ENCODE measurements at regions not wholly inside any gene's neighbourhood (a gene's known extent, or its start where the extent isn't known, plus 50 kb on each side); places are given as distances from the start of the nearest gene placed in this dataset.

DNA sequence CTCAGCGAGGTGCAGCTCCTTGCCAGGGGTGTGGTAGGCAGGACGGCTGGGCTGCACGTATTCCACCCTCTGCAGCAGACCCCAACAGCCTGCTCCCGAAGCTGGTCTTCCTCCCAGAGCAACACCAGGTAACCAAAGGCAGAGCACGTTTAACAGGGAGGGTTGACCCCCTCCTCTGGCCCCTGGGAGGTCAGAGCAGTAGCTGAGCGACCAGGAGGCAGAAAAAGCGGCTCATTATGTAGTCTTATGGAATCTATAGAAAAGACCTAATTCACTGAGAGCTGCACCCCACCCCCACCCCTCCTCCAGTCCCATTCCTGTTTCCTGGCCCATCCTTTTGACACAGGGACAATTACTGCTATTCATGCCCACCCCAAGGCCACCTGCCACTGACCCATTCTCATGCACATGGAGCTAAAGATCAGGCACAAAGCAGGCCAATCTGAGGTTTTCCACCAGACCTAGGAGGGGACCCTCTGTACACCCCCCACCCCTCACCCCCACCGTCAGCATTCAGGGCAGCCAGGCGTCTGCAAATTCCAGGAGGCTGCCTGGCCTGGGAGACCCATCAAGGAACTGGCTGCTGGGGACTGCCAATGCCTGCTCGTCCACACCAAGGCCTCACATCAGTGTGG is 60.9 kb upstream of the FZD7 start:
- Histone ChIP-seq H3K27me3 (ENCODE audit: low read depth) (no peaks in the 10 kb centered on the region), H3K36me3 (no peaks in the 10 kb centered on the region), H3K27ac (replicated peaks) (no peak overlapping the region), H3K4me1 (peaks cover 20% of the 10 kb centered on the region), H3K9me3 (replicated peaks) (no peaks in the 10 kb centered on the region), H3K4me3 (no peak overlapping the region)
- intact Hi-C loops (cut with micrococcal nuclease): no loop called here
- TF ChIP-seq CTCF (IDR thresholded peaks at IDR 0.05; ENCODE audit: borderline replicate concordance): no peak
- no peak for DNase-seq

DNA sequence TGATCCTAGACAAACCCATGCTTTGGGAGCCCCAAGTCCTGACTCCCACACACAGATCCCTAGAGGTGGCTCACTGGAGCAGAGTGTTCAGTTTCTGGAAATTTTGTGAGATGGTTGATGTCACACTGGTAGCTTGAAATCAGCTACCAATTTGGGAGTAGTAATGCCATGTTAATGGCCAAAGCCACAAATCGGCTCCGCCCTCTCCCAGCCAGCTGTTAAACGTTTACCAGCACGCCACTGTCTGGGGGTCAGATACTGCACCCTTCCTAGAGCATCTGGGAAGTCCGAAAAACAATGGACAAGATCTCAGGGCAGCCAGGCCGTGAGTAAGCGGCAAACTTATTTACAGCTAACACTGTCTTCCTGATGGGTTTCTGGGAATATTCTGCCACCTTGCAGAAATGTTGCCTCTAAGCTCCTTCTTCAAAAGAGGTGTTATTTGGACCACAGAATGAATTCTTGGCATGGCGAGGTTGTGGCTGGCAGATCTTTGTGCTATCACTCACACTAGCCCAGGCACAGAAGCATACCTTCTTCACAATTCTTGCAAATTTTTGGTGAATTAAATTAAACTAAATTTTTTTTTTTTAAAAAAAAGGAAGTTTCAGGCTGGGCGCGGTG is 60.2 kb upstream of the FZD7 start:
- H3K4me1 ChIP-seq: peaks cover 20% of the 10 kb centered on the region
- TF ChIP-seq CTCF (IDR thresholded peaks at IDR 0.05; ENCODE audit: borderline replicate concordance): no peak
- H3K4me3 ChIP-seq: no peak overlapping the region
- H3K36me3 ChIP-seq: no peaks in the 10 kb centered on the region
- H3K27me3 ChIP-seq (ENCODE audit: low read depth): no peaks in the 10 kb centered on the region
- no peak overlapping the region for H3K27ac ChIP-seq (replicated peaks)
- intact Hi-C loops (cut with micrococcal nuclease): no loop called here
- DNase-seq: no peak
- H3K9me3 ChIP-seq (replicated peaks): no peaks in the 10 kb centered on the region

GRCh38 chr2:201974171-201975100 is 59.2 kb upstream of the FZD7 start:
- Histone ChIP-seq H3K27me3 (ENCODE audit: low read depth) (peaks cover 6% of the 10 kb centered on the region), H3K4me3 (no peak overlapping the region), H3K36me3 (no peaks in the 10 kb centered on the region), H3K9me3 (replicated peaks) (no peaks in the 10 kb centered on the region), H3K27ac (replicated peaks) (no peak overlapping the region), H3K4me1 (peaks cover 20% of the 10 kb centered on the region)
- DNase-seq: no peak
- intact Hi-C loops (cut with micrococcal nuclease): no loop called here
- TF ChIP-seq CTCF (IDR thresholded peaks at IDR 0.05; ENCODE audit: borderline replicate concordance): no peak

DNA sequence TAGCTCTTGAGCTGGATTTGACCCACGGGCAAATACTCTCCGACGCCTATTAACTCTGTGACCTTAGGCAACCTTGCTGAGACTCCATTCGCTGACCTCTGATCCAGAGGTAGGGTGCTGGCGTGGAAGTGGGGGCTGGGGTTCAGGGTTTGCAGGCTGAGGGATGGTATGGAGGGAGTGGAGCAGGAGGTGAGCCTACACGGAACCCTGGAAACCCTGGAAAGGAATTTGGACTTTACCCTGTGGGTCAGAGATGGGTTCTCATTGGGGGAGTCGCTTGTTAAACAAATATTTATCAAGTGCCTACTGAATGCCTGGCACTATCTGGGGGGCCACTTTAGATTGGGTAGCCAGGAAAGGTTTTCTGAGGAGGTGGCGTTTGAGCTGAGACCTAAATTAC is 58.2 kb upstream of the FZD7 start:
- no peak for DNase-seq
- intact Hi-C loops (cut with micrococcal nuclease): no loop called here
- Histone ChIP-seq H3K9me3 (replicated peaks) (no peaks in the 10 kb centered on the region), H3K4me1 (peaks cover 20% of the 10 kb centered on the region), H3K4me3 (no peak overlapping the region), H3K36me3 (no peaks in the 10 kb centered on the region), H3K27me3 (ENCODE audit: low read depth) (peaks cover 9% of the 10 kb centered on the region), H3K27ac (replicated peaks) (no peak overlapping the region)
- no peak for TF ChIP-seq CTCF (IDR thresholded peaks at IDR 0.05; ENCODE audit: borderline replicate concordance)

DNA sequence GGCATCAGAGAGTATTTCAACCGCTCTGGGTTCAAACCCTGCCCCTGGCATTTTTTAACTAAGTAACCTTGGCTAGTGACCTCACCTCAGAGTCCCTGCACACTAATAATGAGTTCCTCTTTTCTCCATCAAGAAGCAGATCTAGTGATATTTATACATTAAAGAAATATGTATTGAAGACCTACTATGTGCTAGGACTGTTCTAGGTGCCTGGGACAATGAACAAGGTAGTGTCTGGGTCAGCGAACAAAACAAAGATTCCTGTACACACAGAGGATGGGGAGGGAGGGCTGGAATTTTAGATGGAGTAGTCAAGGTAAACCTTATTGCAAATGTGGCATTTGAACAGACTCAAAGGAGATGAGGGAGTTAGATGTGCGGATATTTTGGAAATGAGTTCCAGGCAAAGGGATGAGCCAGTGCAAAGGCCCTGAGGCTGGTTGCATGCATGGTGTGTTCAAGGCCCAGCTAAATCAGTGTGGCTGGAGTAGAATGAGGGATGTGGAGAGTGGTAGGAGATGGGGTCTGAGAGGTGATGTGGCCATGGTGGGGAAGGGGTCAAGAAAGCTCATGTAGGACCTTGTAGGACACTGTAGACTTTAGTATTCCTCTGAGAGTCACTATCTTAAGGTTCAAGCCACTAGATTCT is 57.6 kb upstream of the FZD7 start:
- TF ChIP-seq CTCF (IDR thresholded peaks at IDR 0.05; ENCODE audit: borderline replicate concordance): no peak

More for the DNA sequence above, 57.6 kb upstream of the FZD7 start:
- Histone ChIP-seq H3K36me3 (no peaks in the 10 kb centered on the region), H3K4me3 (no peak overlapping the region), H3K4me1 (peaks cover 19% of the 10 kb centered on the region), H3K27ac (replicated peaks) (no peak overlapping the region), H3K27me3 (ENCODE audit: low read depth) (peaks cover 9% of the 10 kb centered on the region), H3K9me3 (replicated peaks) (no peaks in the 10 kb centered on the region)
- DNase-seq: no peak
- intact Hi-C loops (cut with micrococcal nuclease): no loop called here
